HCT116 (cell line): ENCODE measurements at regions not wholly inside any gene's neighbourhood (a gene's known extent, or its start where the extent isn't known, plus 50 kb on each side); places are given as distances from the start of the nearest gene placed in this dataset.

Experiments
- ATAC-seq: fragments of 200-7000 bp; cut with Tn5 transposase; 2 replicates; pipeline ENCODE4 v1.9.1; 2020; ENCODE audit warnings: mild to moderate bottlenecking, moderate library complexity
- BruUV-seq: library from RNA; stranded (reverse); fragments of 400-500 nt; replicated peaks from 2 replicates; lab custom pipeline; 2021; lab: Mats Ljungman, UMichigan
- CTCF ChIA-PET: fragments of 300-600 bp; sonication (Branson Sonifier 250); formaldehyde crosslinking; loops from one replicate; lab custom pipeline; 2021; ENCODE audit warnings: antibody characterized with exemption; lab: Charles Lee
- POLR2A ChIA-PET: fragments of 300-600, 350-600 bp; sonication (Branson Sonifier 250); formaldehyde crosslinking; loops from one replicate; lab custom pipeline; 2021; ENCODE audit warnings: antibody characterized with exemption; lab: Charles Lee
- RAD21 ChIA-PET, 2 experiments: fragments of 300-600 bp; sonication (Branson Sonifier 250); formaldehyde crosslinking; loops; one replicate each; lab custom pipeline; 2023; ENCODE audit warnings: low total read pairs in 2 of 2; ENCODE audit not compliant: uncharacterized antibody in 2 of 2, unreplicated experiment in 2 of 2, low non-redundant PET in 1 of 2; lab: Charles Lee
- DNase-seq: peaks from one replicate; pipeline ENCODE4 v3.0.0-alpha.2; 2010; ENCODE audit warnings: low read depth, low spot score
- H2AFZ ChIP-seq: fragments of 200-600 bp; shearing (Covaris generic), sonication (generic); 2 replicates; pipeline ENCODE4 v1.6.1; 2017; ENCODE audit warnings: low read depth, mixed run types, mixed read lengths, antibody characterized with exemption, low read length; ENCODE audit not compliant: poor library complexity, severe bottlenecking
- H3K27ac ChIP-seq: 2 replicates; pipeline ENCODE4 v1.5.1; 2012; ENCODE audit warnings: low read depth, low read length
- H3K27me3 ChIP-seq: fragments of 200-600 bp; sonication (generic); 2 replicates; pipeline ENCODE4 v1.6.1; 2016; ENCODE audit warnings: mixed run types, low read length, mixed read lengths; ENCODE audit not compliant: insufficient read depth
- H3K36me3 ChIP-seq, 2 experiments: fragments of 200-500 bp in 1 of 2; fragments of 200-600 bp in 1 of 2; sonication (Bioruptor generic) in 1 of 2; sonication (generic) in 1 of 2; 2 replicates each; pipeline versions ENCODE4 v1.5.1 to v1.6.1; 2014 to 2016; ENCODE audit warnings: low read length in 2 of 2, inconsistent platforms in 1 of 2, mixed read lengths in 1 of 2, mixed run types in 1 of 2; ENCODE audit not compliant: insufficient read depth in 2 of 2, control insufficient read depth in 1 of 2
- H3K4me1 ChIP-seq, 2 experiments: fragments of 200-600 bp in 1 of 2; sonication (generic) in 1 of 2; 2 replicates each; pipeline versions ENCODE4 v1.5.1 to v1.6.1; 2012 to 2017; ENCODE audit warnings: low read length in 2 of 2, inconsistent platforms in 1 of 2, mild to moderate bottlenecking in 1 of 2, mixed read lengths in 1 of 2, mixed run types in 1 of 2, moderate library complexity in 1 of 2; ENCODE audit not compliant: insufficient read depth in 2 of 2, control insufficient read depth in 1 of 2
- H3K4me2 ChIP-seq: fragments of 200-600 bp; sonication (generic); 2 replicates; pipeline ENCODE4 v1.6.1; 2017; ENCODE audit warnings: mixed run types, low read length, mixed read lengths
- H3K4me3 ChIP-seq, 2 experiments: fragments of 200-600 bp in 1 of 2; sonication (generic) in 1 of 2; replicated peaks in 1 of 2; 2 replicates each; pipeline ENCODE4 v1.5.1; 2011 to 2016; ENCODE audit warnings: low read length in 2 of 2, control low read depth in 1 of 2, low read depth in 1 of 2, mild to moderate bottlenecking in 1 of 2, mixed read lengths in 1 of 2, mixed run types in 1 of 2
- H3K79me2 ChIP-seq: fragments of 200-600 bp; sonication (generic); 2 replicates; pipeline ENCODE4 v1.6.1; 2017; ENCODE audit warnings: mild to moderate bottlenecking, mixed run types, low read length, moderate library complexity, mixed read lengths; ENCODE audit not compliant: insufficient read depth
- H3K9ac ChIP-seq: fragments of 200-600 bp; sonication (generic); 2 replicates; pipeline ENCODE4 v1.6.1; 2016; ENCODE audit warnings: low read length, mixed read lengths
- H3K9me2 ChIP-seq: fragments of 200-600 bp; sonication (generic), shearing (Covaris generic); 2 replicates; pipeline ENCODE4 v1.6.1; 2017; ENCODE audit warnings: mixed run types, mild to moderate bottlenecking, moderate library complexity; ENCODE audit not compliant: insufficient read depth
- H3K9me3 ChIP-seq, 2 experiments: fragments of 200-500 bp in 1 of 2; fragments of 200-600 bp in 1 of 2; sonication (Bioruptor generic) in 1 of 2; sonication (generic) in 1 of 2; 2 replicates each; pipeline ENCODE4 v1.6.1; 2014 to 2017; ENCODE audit warnings: low read length in 2 of 2, mixed read lengths in 2 of 2, inconsistent platforms in 1 of 2, low read depth in 1 of 2, mild to moderate bottlenecking in 1 of 2, mixed run types in 1 of 2, moderate library complexity in 1 of 2; ENCODE audit not compliant: control insufficient read depth in 1 of 2, insufficient read depth in 1 of 2
- H4K20me1 ChIP-seq: fragments of 200-600 bp; sonication (generic), shearing (Covaris generic); 2 replicates; pipeline ENCODE4 v1.6.1; 2017; ENCODE audit warnings: mixed run types, mild to moderate bottlenecking, moderate library complexity; ENCODE audit not compliant: insufficient read depth
- CEBPB ChIP-seq: IDR thresholded peaks from 2 replicates; pipeline ENCODE4 v1.6.1; 2012; ENCODE audit warnings: low read depth
- EGR1 ChIP-seq: IDR thresholded peaks from 2 replicates; pipeline ENCODE4 v1.6.1; 2012; ENCODE audit warnings: low read depth
- ELF1 ChIP-seq: IDR thresholded peaks from 2 replicates; pipeline ENCODE4 v1.6.1; 2012; ENCODE audit warnings: low read depth, borderline replicate concordance
- FOSL1 ChIP-seq: IDR thresholded peaks from 2 replicates; pipeline ENCODE4 v1.6.1; 2012; ENCODE audit warnings: low read depth
- RAD21 ChIP-seq: IDR thresholded peaks from 2 replicates; pipeline ENCODE4 v1.6.1; 2012; ENCODE audit warnings: low read depth, mild to moderate bottlenecking
- SIN3A ChIP-seq: IDR thresholded peaks from 2 replicates; pipeline ENCODE4 v1.6.1; 2012; ENCODE audit warnings: low read depth
- SRF ChIP-seq: IDR thresholded peaks from 2 replicates; pipeline ENCODE4 v1.6.1; 2012; ENCODE audit warnings: low read depth
- TCF7L2 ChIP-seq: IDR thresholded peaks from 2 replicates; pipeline ENCODE4 v1.7.0; 2011; ENCODE audit warnings: borderline replicate concordance, inconsistent platforms; ENCODE audit not compliant: insufficient read depth, insufficient read length; ENCODE audit errors: extremely low read depth
- intact Hi-C: fragments of 100-400 bp; cut with micrococcal nuclease; formaldehyde crosslinking; loops from 2 replicates; pipeline ENCODE4 v1.10.0; 2022
- TF ChIP-seq, protein P1 (sequence below), 3 experiments: fragments of 200-600 bp in 1 of 3; sonication (generic) in 1 of 3; IDR thresholded peaks in 2 of 3; conservative IDR thresholded peaks in 1 of 3; 2 replicates each; pipeline ENCODE4 v1.5.1; 2012 to 2017; ENCODE audit warnings: low read depth in 2 of 3, low read length in 2 of 3, antibody characterized with exemption in 1 of 3, borderline replicate concordance in 1 of 3, control low read depth in 1 of 3, mild to moderate bottlenecking in 1 of 3, mixed read lengths in 1 of 3, mixed run types in 1 of 3, moderate library complexity in 1 of 3; ENCODE audit not compliant: insufficient read depth in 1 of 3
- TF ChIP-seq, protein P2 (sequence below): IDR thresholded peaks from 2 replicates; pipeline ENCODE4 v1.6.1; 2012

DNA sequence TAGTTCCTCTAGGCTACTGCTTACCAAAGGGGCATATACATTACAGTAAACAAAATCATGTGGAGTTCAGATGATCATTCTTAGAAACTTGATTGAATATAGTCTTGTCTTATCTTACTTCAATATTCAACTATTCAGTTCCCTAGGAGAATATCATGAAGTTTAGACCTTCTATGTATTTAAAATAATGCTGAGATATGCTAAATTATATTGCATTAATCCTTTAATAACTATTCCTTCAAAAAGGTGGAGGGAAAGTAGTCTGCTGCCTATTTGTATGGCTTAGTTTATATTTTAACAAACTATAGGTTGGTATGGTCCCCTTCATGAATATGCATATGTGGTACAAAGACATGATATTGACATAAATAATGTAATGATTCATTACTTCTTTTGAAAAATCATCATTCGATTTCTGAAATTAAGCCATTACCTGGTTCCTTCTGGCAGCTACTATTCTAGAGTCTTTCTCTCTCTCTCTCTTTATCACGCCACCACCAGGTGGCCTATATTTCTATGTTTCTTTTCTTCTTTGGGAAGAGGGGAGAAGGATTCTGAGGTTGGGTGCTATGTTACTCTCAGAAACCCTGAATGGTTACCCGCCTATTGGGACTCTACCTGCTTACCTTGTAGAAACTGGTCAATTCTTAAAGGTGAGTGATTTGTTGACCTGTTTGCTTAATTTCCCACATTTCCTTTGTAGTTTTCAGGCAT is 855.8 kb downstream of the HACE1 start:
- POLR2A ChIA-PET: no interaction called here
- Histone ChIP-seq H2AFZ (no peak overlapping the region), H4K20me1 (no peaks in the 10 kb centered on the region), H3K4me1 (no peaks in the 10 kb centered on the region), H3K9me2 (no peaks in the 10 kb centered on the region), H3K27ac (no peak overlapping the region), H3K36me3 (no peaks in the 10 kb centered on the region), H3K4me2 (no peak overlapping the region), H3K9ac (no peak overlapping the region)
- DNase-seq (no peak), ATAC-seq (peak; percentile 54; the same call in 1 of the 2 replicates)
- RAD21 ChIA-PET: no interaction called here
- no TSS peak for BruUV-seq
- intact Hi-C loops: loop anchor here (1.0 kb wide), 2 partner anchors 321 to 521 kb away; no protein-coding TSS in a partner anchor
- CTCF ChIA-PET: interaction anchor here (1.1 kb wide), 1 partner anchor 522 kb away, joined by 3 read pairs; no protein-coding TSS in a partner anchor
- TF ChIP-seq ELF1: no peak
- TF ChIP-seq, protein P1, sequence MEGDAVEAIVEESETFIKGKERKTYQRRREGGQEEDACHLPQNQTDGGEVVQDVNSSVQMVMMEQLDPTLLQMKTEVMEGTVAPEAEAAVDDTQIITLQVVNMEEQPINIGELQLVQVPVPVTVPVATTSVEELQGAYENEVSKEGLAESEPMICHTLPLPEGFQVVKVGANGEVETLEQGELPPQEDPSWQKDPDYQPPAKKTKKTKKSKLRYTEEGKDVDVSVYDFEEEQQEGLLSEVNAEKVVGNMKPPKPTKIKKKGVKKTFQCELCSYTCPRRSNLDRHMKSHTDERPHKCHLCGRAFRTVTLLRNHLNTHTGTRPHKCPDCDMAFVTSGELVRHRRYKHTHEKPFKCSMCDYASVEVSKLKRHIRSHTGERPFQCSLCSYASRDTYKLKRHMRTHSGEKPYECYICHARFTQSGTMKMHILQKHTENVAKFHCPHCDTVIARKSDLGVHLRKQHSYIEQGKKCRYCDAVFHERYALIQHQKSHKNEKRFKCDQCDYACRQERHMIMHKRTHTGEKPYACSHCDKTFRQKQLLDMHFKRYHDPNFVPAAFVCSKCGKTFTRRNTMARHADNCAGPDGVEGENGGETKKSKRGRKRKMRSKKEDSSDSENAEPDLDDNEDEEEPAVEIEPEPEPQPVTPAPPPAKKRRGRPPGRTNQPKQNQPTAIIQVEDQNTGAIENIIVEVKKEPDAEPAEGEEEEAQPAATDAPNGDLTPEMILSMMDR (IDR thresholded peaks at IDR 0.05 in 2 of 3, conservative IDR thresholded peaks at IDR 0.05 in 1 of 3; ENCODE audit: borderline replicate concordance in 1 of 3, insufficient read depth in 1 of 3, low read depth in 2 of 3, low read length in 2 of 3): peak; percentile 13 to 54 (median 28); a peak in 3 of 6 replicates
- TF ChIP-seq, all 23 proteins: peak for 1
- Histone ChIP-seq H3K27me3 (no peaks in the 10 kb centered on the region), H3K9me3 (no peaks in the 10 kb centered on the region), H3K4me3 (no peak overlapping the region), H3K79me2 (no peaks in the 10 kb centered on the region)

DNA sequence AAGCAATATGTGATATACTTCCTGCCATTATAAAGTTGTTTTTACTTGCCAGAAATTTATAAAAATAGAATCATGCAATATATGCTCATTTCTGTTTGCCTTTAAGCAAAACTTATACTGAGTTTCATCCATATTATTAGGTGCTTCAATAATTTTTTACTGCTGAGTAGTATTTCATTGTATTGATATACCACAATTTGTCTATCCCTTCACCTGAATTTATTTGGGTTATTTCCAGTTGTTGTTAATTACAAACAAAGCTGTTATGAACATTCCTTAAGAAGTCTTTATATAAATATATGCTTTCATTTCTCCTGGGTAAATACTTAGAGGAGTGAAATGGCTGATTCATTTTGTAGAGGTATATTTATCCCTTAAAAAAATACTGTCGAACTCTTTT is 864.1 kb downstream of the HACE1 start:
- Histone ChIP-seq H3K4me3 (no peak overlapping the region), H3K27ac (no peak overlapping the region), H3K4me2 (no peak overlapping the region), H3K9me3 (no peaks in the 10 kb centered on the region), H3K9ac (no peak overlapping the region), H3K79me2 (no peaks in the 10 kb centered on the region), H3K4me1 (no peaks in the 10 kb centered on the region), H3K36me3 (no peaks in the 10 kb centered on the region), H4K20me1 (no peaks in the 10 kb centered on the region), H2AFZ (no peak overlapping the region), H3K9me2 (no peaks in the 10 kb centered on the region), H3K27me3 (no peaks in the 10 kb centered on the region)
- no TSS peak for BruUV-seq
- no peak for DNase-seq
- POLR2A ChIA-PET: no interaction called here
- TF ChIP-seq RAD21 (no peak), EGR1 (no peak), FOSL1 (no peak), SRF (no peak), CEBPB (no peak), TCF7L2 (no peak), SIN3A (no peak)
- TF ChIP-seq, protein P1 (IDR thresholded peaks at IDR 0.05 in 2 of 3, conservative IDR thresholded peaks at IDR 0.05 in 1 of 3; ENCODE audit: borderline replicate concordance in 1 of 3, insufficient read depth in 1 of 3, low read depth in 2 of 3, low read length in 2 of 3): no peak
- TF ChIP-seq, protein P2, sequence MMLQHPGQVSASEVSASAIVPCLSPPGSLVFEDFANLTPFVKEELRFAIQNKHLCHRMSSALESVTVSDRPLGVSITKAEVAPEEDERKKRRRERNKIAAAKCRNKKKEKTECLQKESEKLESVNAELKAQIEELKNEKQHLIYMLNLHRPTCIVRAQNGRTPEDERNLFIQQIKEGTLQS: no peak
- RAD21 ChIA-PET: no interaction called here
- intact Hi-C loops: no loop called here
- CTCF ChIA-PET: no interaction called here
- no peak for ATAC-seq
